Chondrocyte (in vitro differentiated cells): ENCODE measurements at regions not wholly inside any gene's neighbourhood (a gene's known extent, or its start where the extent isn't known, plus 50 kb on each side); places are given as distances from the start of the nearest gene placed in this dataset.

Experiments used
- DNase-seq: peaks from one replicate; pipeline ENCODE4 v3.0.0; 2021; ENCODE audit warnings: mixed read lengths, low spot score
- H3K27ac Mint-ChIP-seq: one replicate; pipeline ENCODE4 v1.8.0; 2021; ENCODE audit warnings: mild to moderate bottlenecking, moderate library complexity, mixed read lengths; ENCODE audit not compliant: unreplicated experiment
- H3K27me3 Mint-ChIP-seq: 2 replicates; pipeline ENCODE4 v1.8.0; 2021; ENCODE audit warnings: low read depth, mixed read lengths
- H3K36me3 Mint-ChIP-seq: 2 replicates; pipeline ENCODE4 v1.8.0; 2021; ENCODE audit warnings: low read depth, mixed read lengths
- H3K4me1 Mint-ChIP-seq: 2 replicates; pipeline ENCODE4 v1.8.0; 2021; ENCODE audit warnings: low read depth, mild to moderate bottlenecking, mixed read lengths
- H3K4me3 Mint-ChIP-seq: one replicate; pipeline ENCODE4 v1.8.0; 2021; ENCODE audit warnings: mild to moderate bottlenecking, moderate library complexity, mixed read lengths; ENCODE audit not compliant: unreplicated experiment
- H3K9me3 Mint-ChIP-seq: 2 replicates; pipeline ENCODE4 v1.8.0; 2021; ENCODE audit warnings: low read depth, mixed read lengths
- CTCF ChIP-seq: fragments of 200-600 bp; sonication (generic); IDR thresholded peaks from 2 replicates; pipeline ENCODE4 v1.5.0; 2021; ENCODE audit warnings: antibody characterized with exemption, mild to moderate bottlenecking, moderate library complexity

- no peak overlapping the region for H3K4me3 Mint-ChIP-seq
- H3K4me1 Mint-ChIP-seq: no peaks in the 10 kb centered on the region
Measured at GRCh38 chr7:119350334-119350733, 922.6 kb upstream of the KCND2 start.

GRCh38 chr7:119351320-119351719 is 921.7 kb upstream of the KCND2 start:
- Mint-ChIP-seq H3K9me3 (peaks cover 3% of the 10 kb centered on the region), H3K4me1 (no peaks in the 10 kb centered on the region), H3K27me3 (peaks cover 4% of the 10 kb centered on the region), H3K36me3 (no peaks in the 10 kb centered on the region), H3K4me3 (no peak overlapping the region), H3K27ac (no peak overlapping the region)
- no peak for TF ChIP-seq CTCF
- no peak for DNase-seq

More at GRCh38 chr7:119350334-119350733, 922.6 kb upstream of the KCND2 start:
- H3K27ac Mint-ChIP-seq: no peak overlapping the region
- peaks cover 3% of the 10 kb centered on the region for H3K9me3 Mint-ChIP-seq
- no peaks in the 10 kb centered on the region for H3K36me3 Mint-ChIP-seq
- no peak for TF ChIP-seq CTCF
- no peak for DNase-seq
- peaks cover 4% of the 10 kb centered on the region for H3K27me3 Mint-ChIP-seq

GRCh38 chr7:119374436-119374835 is 898.5 kb upstream of the KCND2 start:
- H3K27me3 Mint-ChIP-seq: peaks cover 14% of the 10 kb centered on the region
- TF ChIP-seq CTCF: no peak
- H3K4me3 Mint-ChIP-seq: no peak overlapping the region
- no peaks in the 10 kb centered on the region for H3K9me3 Mint-ChIP-seq
- no peaks in the 10 kb centered on the region for H3K36me3 Mint-ChIP-seq
- H3K27ac Mint-ChIP-seq: no peak overlapping the region
- no peak for DNase-seq
- H3K4me1 Mint-ChIP-seq: no peaks in the 10 kb centered on the region

- Mint-ChIP-seq H3K4me3 (no peak overlapping the region), H3K9me3 (no peaks in the 10 kb centered on the region), H3K4me1 (peaks cover 2% of the 10 kb centered on the region), H3K36me3 (no peaks in the 10 kb centered on the region), H3K27ac (no peak overlapping the region), H3K27me3 (peaks cover 8% of the 10 kb centered on the region)
- TF ChIP-seq CTCF: no peak
- no peak for DNase-seq
Measured at GRCh38 chr7:119377861-119378260, 895.1 kb upstream of the KCND2 start.

- TF ChIP-seq CTCF: no peak
- H3K36me3 Mint-ChIP-seq: no peaks in the 10 kb centered on the region
- no peaks in the 10 kb centered on the region for H3K9me3 Mint-ChIP-seq
Measured at GRCh38 chr7:119382726-119383125, 890.2 kb upstream of the KCND2 start.

More at GRCh38 chr7:119382726-119383125, 890.2 kb upstream of the KCND2 start:
- H3K27me3 Mint-ChIP-seq: peaks cover 2% of the 10 kb centered on the region
- no peak overlapping the region for H3K27ac Mint-ChIP-seq
- no peak overlapping the region for H3K4me3 Mint-ChIP-seq
- no peak for DNase-seq
- peaks cover 2% of the 10 kb centered on the region for H3K4me1 Mint-ChIP-seq
